Endodermal cell (in vitro differentiated cells): ENCODE measurements at regions not wholly inside any gene's neighbourhood (a gene's known extent, or its start where the extent isn't known, plus 50 kb on each side); places are given as distances from the start of the nearest gene placed in this dataset.

Experiments
- DNase-seq: peaks from one replicate; pipeline ENCODE4 v3.0.0-alpha.2; 2017
- H3K27ac ChIP-seq: 2 replicates; pipeline ENCODE4 v1.5.1; 2013; ENCODE audit warnings: mild to moderate bottlenecking, low read depth, low read length, moderate library complexity
- H3K27me3 ChIP-seq: 2 replicates; pipeline ENCODE4 v1.6.1; 2013; ENCODE audit warnings: mild to moderate bottlenecking, low read length, moderate library complexity; ENCODE audit not compliant: insufficient read depth, control insufficient read depth, poor library complexity, severe bottlenecking
- H3K36me3 ChIP-seq: 2 replicates; pipeline ENCODE4 v1.7.0; 2013; ENCODE audit warnings: mild to moderate bottlenecking, low read length, moderate library complexity; ENCODE audit not compliant: control insufficient read depth, insufficient read depth
- H3K4me1 ChIP-seq: one replicate; pipeline ENCODE4 v1.7.0; 2013; ENCODE audit warnings: low read length; ENCODE audit not compliant: control insufficient read depth, insufficient read depth
- H3K4me3 ChIP-seq: 2 replicates; pipeline ENCODE4 v1.5.1; 2013; ENCODE audit warnings: mild to moderate bottlenecking, low read length, moderate library complexity
- H3K9ac ChIP-seq: 2 replicates; pipeline ENCODE4 v1.6.1; 2013; ENCODE audit warnings: mild to moderate bottlenecking, low read length, moderate library complexity; ENCODE audit not compliant: poor library complexity, severe bottlenecking; ENCODE audit errors: extremely low read depth
- H3K9me3 ChIP-seq: 2 replicates; pipeline ENCODE4 v1.6.1; 2013; ENCODE audit warnings: mild to moderate bottlenecking, low read length, moderate library complexity; ENCODE audit not compliant: control insufficient read depth
- H3K27ac Mint-ChIP-seq: 2 replicates; pipeline ENCODE4 v1.8.0; 2020; ENCODE audit warnings: mixed read lengths
- H3K27me3 Mint-ChIP-seq: 2 replicates; pipeline ENCODE4 v1.8.0; 2021; ENCODE audit warnings: mild to moderate bottlenecking, mixed read lengths; ENCODE audit not compliant: insufficient read depth
- H3K36me3 Mint-ChIP-seq: 2 replicates; pipeline ENCODE4 v1.8.0; 2020; ENCODE audit warnings: low read depth, mixed read lengths
- H3K4me1 Mint-ChIP-seq: 2 replicates; pipeline ENCODE4 v1.8.0; 2020; ENCODE audit warnings: mixed read lengths
- H3K4me3 Mint-ChIP-seq: 2 replicates; pipeline ENCODE4 v1.8.0; 2020; ENCODE audit warnings: mild to moderate bottlenecking, moderate library complexity, mixed read lengths
- H3K9me3 Mint-ChIP-seq: 2 replicates; pipeline ENCODE4 v1.8.0; 2020; ENCODE audit warnings: mild to moderate bottlenecking, mixed read lengths
- WGBS, 2 experiments: methylation state at CpG; one replicate each; pipeline versions ENCODE4 v1.1.5 to v1.1.7; 2013; ENCODE audit warnings: missing lambda C conversion rate in 2 of 2, mixed read lengths in 1 of 2; ENCODE audit not compliant: insufficient coverage in 1 of 2, insufficient read length in 1 of 2; 5-methylcytosine and 5-hydroxymethylcytosine counted together
- TF ChIP-seq, protein P1 (sequence below): fragments of 200-600 bp; sonication (generic); conservative IDR thresholded peaks from 2 replicates; pipeline ENCODE4 v1.5.0; 2021; ENCODE audit warnings: antibody characterized with exemption, mild to moderate bottlenecking

DNA sequence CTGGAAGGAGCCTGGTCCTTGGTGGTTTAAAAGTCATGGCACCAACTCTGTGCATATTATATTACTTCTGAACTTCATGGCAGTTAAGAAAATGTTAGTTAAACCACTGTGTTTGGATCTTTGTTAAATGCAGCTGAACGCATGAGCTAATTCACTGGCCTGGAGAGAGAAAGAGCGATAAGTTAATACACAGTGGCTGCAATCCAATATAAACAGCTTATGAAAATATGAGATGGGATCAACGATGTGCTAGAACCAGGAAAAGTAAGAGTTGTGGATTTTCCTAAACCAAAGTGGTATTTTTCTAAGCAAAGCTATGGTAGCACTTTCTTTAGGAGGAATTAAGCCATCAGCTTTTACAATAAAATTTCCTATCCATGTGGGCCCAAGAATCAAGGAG lies 326.7 kb downstream of the MTX2 start:
- H3K4me3 Mint-ChIP-seq, result no peak overlapping the region
- H3K4me1 Mint-ChIP-seq, result peaks cover 10% of the 10 kb centered on the region
- H3K27ac ChIP-seq, result no peak overlapping the region
- H3K27me3 ChIP-seq, result no peaks in the 10 kb centered on the region
- H3K9me3 ChIP-seq, result no peaks in the 10 kb centered on the region
- H3K4me1 ChIP-seq, result no peaks in the 10 kb centered on the region
- H3K9ac ChIP-seq, result no peak overlapping the region
- H3K9me3 Mint-ChIP-seq, result no peaks in the 10 kb centered on the region
- no peak overlapping the region for H3K27ac Mint-ChIP-seq
- H3K36me3 ChIP-seq, result no peaks in the 10 kb centered on the region
- TF ChIP-seq, protein P1, sequence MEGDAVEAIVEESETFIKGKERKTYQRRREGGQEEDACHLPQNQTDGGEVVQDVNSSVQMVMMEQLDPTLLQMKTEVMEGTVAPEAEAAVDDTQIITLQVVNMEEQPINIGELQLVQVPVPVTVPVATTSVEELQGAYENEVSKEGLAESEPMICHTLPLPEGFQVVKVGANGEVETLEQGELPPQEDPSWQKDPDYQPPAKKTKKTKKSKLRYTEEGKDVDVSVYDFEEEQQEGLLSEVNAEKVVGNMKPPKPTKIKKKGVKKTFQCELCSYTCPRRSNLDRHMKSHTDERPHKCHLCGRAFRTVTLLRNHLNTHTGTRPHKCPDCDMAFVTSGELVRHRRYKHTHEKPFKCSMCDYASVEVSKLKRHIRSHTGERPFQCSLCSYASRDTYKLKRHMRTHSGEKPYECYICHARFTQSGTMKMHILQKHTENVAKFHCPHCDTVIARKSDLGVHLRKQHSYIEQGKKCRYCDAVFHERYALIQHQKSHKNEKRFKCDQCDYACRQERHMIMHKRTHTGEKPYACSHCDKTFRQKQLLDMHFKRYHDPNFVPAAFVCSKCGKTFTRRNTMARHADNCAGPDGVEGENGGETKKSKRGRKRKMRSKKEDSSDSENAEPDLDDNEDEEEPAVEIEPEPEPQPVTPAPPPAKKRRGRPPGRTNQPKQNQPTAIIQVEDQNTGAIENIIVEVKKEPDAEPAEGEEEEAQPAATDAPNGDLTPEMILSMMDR, result no peak
- peaks cover 2% of the 10 kb centered on the region for H3K27me3 Mint-ChIP-seq
- no peak overlapping the region for H3K4me3 ChIP-seq
- no peak for DNase-seq
- H3K36me3 Mint-ChIP-seq, result no peaks in the 10 kb centered on the region
- WGBS, 2 experiments, result 87 to 92% methylated on average over 3 of the region's 3 CpGs

DNA sequence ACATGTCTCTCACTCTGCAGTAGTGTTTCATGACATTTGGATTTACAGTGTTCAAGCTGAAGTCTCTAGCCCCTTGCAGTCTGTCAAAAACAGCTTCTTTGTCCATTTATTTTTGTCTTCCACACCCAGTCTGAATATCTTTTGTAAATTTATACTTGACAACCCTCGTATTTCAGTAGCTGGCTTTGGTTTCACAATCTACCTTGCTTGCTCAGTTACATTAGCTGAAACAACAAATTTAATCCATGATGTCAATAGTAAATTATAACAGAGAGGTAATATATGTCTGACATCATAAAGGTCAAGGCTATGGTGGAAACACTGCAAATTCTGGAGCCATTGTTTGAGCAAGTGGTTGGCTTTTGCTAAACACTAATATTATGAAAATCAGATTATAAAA lies 328.7 kb downstream of the MTX2 start:
- Mint-ChIP-seq H3K27me3 (no peaks in the 10 kb centered on the region), H3K4me3 (no peak overlapping the region), H3K4me1 (peaks cover 8% of the 10 kb centered on the region), H3K9me3 (no peaks in the 10 kb centered on the region), H3K36me3 (no peaks in the 10 kb centered on the region), H3K27ac (no peak overlapping the region)
- Histone ChIP-seq H3K9me3 (no peaks in the 10 kb centered on the region), H3K4me1 (no peaks in the 10 kb centered on the region), H3K9ac (no peak overlapping the region), H3K4me3 (no peak overlapping the region), H3K36me3 (no peaks in the 10 kb centered on the region), H3K27ac (no peak overlapping the region), H3K27me3 (no peaks in the 10 kb centered on the region)
- TF ChIP-seq, protein P1, result no peak
- WGBS, 2 experiments, result 85% methylated on average over 1 of the region's 1 CpG; no CpG with 5 or more reads in 1 of the 2 experiments
- DNase-seq, result no peak

DNA sequence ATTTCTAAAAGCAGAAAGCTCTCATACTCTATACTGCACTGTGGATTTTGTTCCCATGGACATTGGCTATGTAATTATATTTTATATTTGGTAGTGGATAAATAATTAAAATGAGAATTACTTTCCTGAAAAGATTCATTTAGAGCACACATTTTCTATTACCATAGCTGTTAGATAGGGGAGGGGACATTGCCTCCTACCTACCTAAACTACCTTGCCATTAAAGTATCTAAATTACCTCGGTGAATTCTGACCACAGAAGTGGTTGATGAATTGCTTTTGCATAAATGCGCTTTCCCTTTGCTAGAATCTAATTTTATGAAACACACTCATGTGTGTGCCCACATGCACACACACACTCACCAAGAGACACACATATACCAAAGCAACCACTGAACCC lies 329.1 kb downstream of the MTX2 start:
- TF ChIP-seq, protein P1, result no peak
- DNase-seq, result no peak
- no peak overlapping the region for H3K27ac Mint-ChIP-seq
- Histone ChIP-seq H3K27me3 (no peaks in the 10 kb centered on the region), H3K9ac (no peak overlapping the region), H3K36me3 (no peaks in the 10 kb centered on the region), H3K27ac (no peak overlapping the region), H3K4me3 (no peak overlapping the region), H3K4me1 (no peaks in the 10 kb centered on the region), H3K9me3 (no peaks in the 10 kb centered on the region)
- WGBS, 2 experiments, result 96% methylated on average over 2 of the region's 2 CpGs; no CpG with 5 or more reads in 1 of the 2 experiments
- no peaks in the 10 kb centered on the region for H3K9me3 Mint-ChIP-seq
- H3K4me1 Mint-ChIP-seq, result peaks cover 8% of the 10 kb centered on the region
- no peaks in the 10 kb centered on the region for H3K27me3 Mint-ChIP-seq
- H3K36me3 Mint-ChIP-seq, result no peaks in the 10 kb centered on the region
- H3K4me3 Mint-ChIP-seq, result no peak overlapping the region
